Skin epidermis (tissue), 12 donors: ENCODE measurements at regions not wholly inside any gene's neighbourhood (a gene's known extent, or its start where the extent isn't known, plus 50 kb on each side); places are given as distances from the start of the nearest gene placed in this dataset.
"Not testable (repeated sequence)": the region's sequence is repeated elsewhere in the genome, so short reads cannot be mapped to it uniquely, and the experiment has no call there.

Experiments
- H3K27ac ChIP-seq, 21 experiments: fragments of 200-600 bp; sonication (generic) in 11 of 21; one replicate each; pipeline ENCODE4 v1.5.0; 2020; ENCODE audit warnings: mild to moderate bottlenecking in 3 of 21, inconsistent platforms in 2 of 21, moderate library complexity in 2 of 21
- H3K4me3 ChIP-seq, 7 experiments: fragments of 200-600 bp; sonication (generic) in 2 of 7; one replicate each; pipeline ENCODE4 v1.5.0; 2020; ENCODE audit warnings: inconsistent platforms in 2 of 7, mild to moderate bottlenecking in 2 of 7, moderate library complexity in 1 of 7

- no peak overlapping the region for H3K27ac ChIP-seq
- H3K4me3 ChIP-seq: no peak overlapping the region
These were observed 159.2 kb upstream of the ALG10B start for GRCh38 chr12:38157274-38157932.

- no peak overlapping the region for H3K4me3 ChIP-seq
- no peak overlapping the region for H3K27ac ChIP-seq
These were observed 158.6 kb upstream of the ALG10B start for GRCh38 chr12:38157933-38158401.

- Histone ChIP-seq H3K27ac (no peak overlapping the region), H3K4me3 (no peak overlapping the region)
These were observed 158.0 kb upstream of the ALG10B start for GRCh38 chr12:38158428-38159091.

- Histone ChIP-seq H3K4me3 (no peak overlapping the region), H3K27ac (no peak overlapping the region)
These were observed 157.5 kb upstream of the ALG10B start for GRCh38 chr12:38159092-38159551.

- Histone ChIP-seq H3K27ac (no peak overlapping the region), H3K4me3 (no peak overlapping the region)
These were observed 156.8 kb upstream of the ALG10B start for GRCh38 chr12:38159591-38160317.

GRCh38 chr12:38160318-38161122, 156.1 kb upstream of the ALG10B start:
- Histone ChIP-seq H3K4me3 (no peak overlapping the region), H3K27ac (no peak overlapping the region)

- no peak overlapping the region for H3K4me3 ChIP-seq
- H3K27ac ChIP-seq: no peak overlapping the region
These were observed 155.2 kb upstream of the ALG10B start for GRCh38 chr12:38161123-38162000.

- H3K27ac ChIP-seq: no peak overlapping the region
- no peak overlapping the region for H3K4me3 ChIP-seq
These were observed 154.6 kb upstream of the ALG10B start for GRCh38 chr12:38162013-38162412.

- Histone ChIP-seq H3K27ac (no peak overlapping the region), H3K4me3 (no peak overlapping the region)
These were observed 153.7 kb upstream of the ALG10B start for GRCh38 chr12:38162708-38163441.

- Histone ChIP-seq H3K4me3 (no peak overlapping the region), H3K27ac (no peak overlapping the region)
These were observed 153.2 kb upstream of the ALG10B start for GRCh38 chr12:38163442-38163801.

GRCh38 chr12:38166225-38166624, 150.3 kb upstream of the ALG10B start:
- H3K4me3 ChIP-seq: no peak overlapping the region
- H3K27ac ChIP-seq: no peak overlapping the region

GRCh38 chr12:38175538-38175937, 141.0 kb upstream of the ALG10B start:
- Histone ChIP-seq H3K27ac (no peak overlapping the region), H3K4me3 (no peak overlapping the region)

GRCh38 chr12:38183617-38184016, 133.0 kb upstream of the ALG10B start:
- H3K4me3 ChIP-seq, H3K27ac ChIP-seq: not testable (repeated sequence)

- not testable (repeated sequence) for H3K27ac ChIP-seq, H3K4me3 ChIP-seq
These were observed 119.3 kb upstream of the ALG10B start for GRCh38 chr12:38197286-38197685.

GRCh38 chr12:38201461-38202276, 114.9 kb upstream of the ALG10B start:
- H3K27ac ChIP-seq: no peak overlapping the region
- no peak overlapping the region for H3K4me3 ChIP-seq

GRCh38 chr12:38204831-38205230, 111.7 kb upstream of the ALG10B start:
- Histone ChIP-seq H3K4me3 (no peak overlapping the region), H3K27ac (peak overlapping the region in 1 of 21 experiments; percentile 24)

- Histone ChIP-seq H3K4me3 (no peak overlapping the region), H3K27ac (no peak overlapping the region)
These were observed 94.6 kb upstream of the ALG10B start for GRCh38 chr12:38222011-38222410.

GRCh38 chr12:38238328-38238727, 78.2 kb upstream of the ALG10B start:
- not testable (repeated sequence) for H3K4me3 ChIP-seq, H3K27ac ChIP-seq
